H9 (cell line): ENCODE measurements at regions not wholly inside any gene's neighbourhood (a gene's known extent, or its start where the extent isn't known, plus 50 kb on each side); places are given as distances from the start of the nearest gene placed in this dataset.
A peak's percentile ranks its signal among the peaks of the same experiment; 100 is the strongest.

Experiments used
- DNase-seq: peaks from one replicate; pipeline ENCODE4 v3.0.0-alpha.2; 2017
- H2AFZ ChIP-seq: one replicate; pipeline ENCODE4 v1.6.1; 2013; ENCODE audit warnings: mild to moderate bottlenecking, low read length, control low read depth, moderate library complexity
- H2AK5ac ChIP-seq: 2 replicates; pipeline ENCODE4 v1.6.1; 2013; ENCODE audit warnings: low read length, control low read depth, mixed read lengths; ENCODE audit not compliant: insufficient read length
- H2BK120ac ChIP-seq: one replicate; pipeline ENCODE4 v1.6.1; 2013; ENCODE audit warnings: low read depth, mild to moderate bottlenecking, low read length, control low read depth, inconsistent platforms; ENCODE audit not compliant: poor library complexity, severe bottlenecking
- H2BK12ac ChIP-seq: 2 replicates; pipeline ENCODE4 v1.6.1; 2013; ENCODE audit warnings: low read length, control low read depth, mixed read lengths, low read depth; ENCODE audit not compliant: insufficient read length
- H2BK15ac ChIP-seq: 2 replicates; pipeline ENCODE4 v1.6.1; 2013; ENCODE audit warnings: low read depth, low read length, control low read depth
- H2BK20ac ChIP-seq: one replicate; pipeline ENCODE4 v1.6.1; 2013; ENCODE audit warnings: low read depth, mild to moderate bottlenecking, low read length, control low read depth, inconsistent platforms; ENCODE audit not compliant: poor library complexity, severe bottlenecking
- H2BK5ac ChIP-seq: 2 replicates; pipeline ENCODE4 v1.6.1; 2013; ENCODE audit warnings: low read length, control low read depth, mixed read lengths; ENCODE audit not compliant: insufficient read length
- H3K14ac ChIP-seq: 2 replicates; pipeline ENCODE4 v1.6.1; 2013; ENCODE audit warnings: low read length, control low read depth; ENCODE audit not compliant: insufficient read depth
- H3K18ac ChIP-seq: 2 replicates; pipeline ENCODE4 v1.6.1; 2013; ENCODE audit warnings: low read depth, mild to moderate bottlenecking, mixed read lengths, low read length, control low read depth; ENCODE audit not compliant: insufficient read length
- H3K23ac ChIP-seq: 2 replicates; pipeline ENCODE4 v1.6.1; 2013; ENCODE audit warnings: low read length, control low read depth, mixed read lengths, low read depth; ENCODE audit not compliant: insufficient read length
- H3K23me2 ChIP-seq: 2 replicates; pipeline ENCODE4 v1.6.1; 2013; ENCODE audit warnings: low read depth, mild to moderate bottlenecking, mixed read lengths, low read length, control low read depth; ENCODE audit not compliant: insufficient read length, poor library complexity, severe bottlenecking
- H3K27ac ChIP-seq: 2 replicates; pipeline ENCODE4 v1.5.1; 2013; ENCODE audit warnings: low read length, control low read depth, mixed read lengths, low read depth; ENCODE audit not compliant: insufficient read length
- H3K27me3 ChIP-seq: 2 replicates; pipeline ENCODE4 v1.6.1; 2013; ENCODE audit warnings: low read length, control low read depth, inconsistent platforms; ENCODE audit not compliant: insufficient read depth
- H3K4ac ChIP-seq: 2 replicates; pipeline ENCODE4 v1.6.1; 2013; ENCODE audit warnings: low read depth, mild to moderate bottlenecking, control low read depth, inconsistent platforms, low read length, moderate library complexity
- H3K4me1 ChIP-seq: 2 replicates; pipeline ENCODE4 v1.6.1; 2013; ENCODE audit warnings: low read length, control low read depth, inconsistent platforms; ENCODE audit not compliant: insufficient read depth
- H3K4me2 ChIP-seq: 2 replicates; pipeline ENCODE4 v1.6.1; 2013; ENCODE audit warnings: low read length, control low read depth, mixed read lengths; ENCODE audit not compliant: insufficient read length, insufficient read depth
- H3K56ac ChIP-seq: 2 replicates; pipeline ENCODE4 v1.6.1; 2013; ENCODE audit warnings: low read depth, mild to moderate bottlenecking, mixed read lengths, low read length, control low read depth; ENCODE audit not compliant: insufficient read length
- H3K79me1 ChIP-seq: 2 replicates; pipeline ENCODE4 v1.6.1; 2013; ENCODE audit warnings: low read depth, mild to moderate bottlenecking, moderate library complexity, low read length, control low read depth, inconsistent platforms; ENCODE audit not compliant: insufficient read depth, poor library complexity, severe bottlenecking
- H3K79me2 ChIP-seq: 2 replicates; pipeline ENCODE4 v1.6.1; 2013; ENCODE audit warnings: low read length, control low read depth, inconsistent platforms; ENCODE audit not compliant: insufficient read depth
- H3K9ac ChIP-seq: 2 replicates; pipeline ENCODE4 v1.6.1; 2013; ENCODE audit warnings: low read length, control low read depth, mixed read lengths; ENCODE audit not compliant: insufficient read length; ENCODE audit errors: extremely low read depth
- H3K9me3 ChIP-seq: one replicate; pipeline ENCODE4 v1.6.1; 2013; ENCODE audit warnings: low read depth, low read length, inconsistent platforms; ENCODE audit not compliant: control insufficient read depth
- H3T11ph ChIP-seq: one replicate; pipeline ENCODE4 v1.6.1; 2013; ENCODE audit warnings: mild to moderate bottlenecking, low read length, control low read depth, inconsistent platforms
- H4K20me1 ChIP-seq: one replicate; pipeline ENCODE4 v1.6.1; 2013; ENCODE audit not compliant: control insufficient read depth, insufficient read length, insufficient read depth
- H4K5ac ChIP-seq: 2 replicates; pipeline ENCODE4 v1.6.1; 2013; ENCODE audit warnings: low read depth, mild to moderate bottlenecking, mixed read lengths, low read length, control low read depth; ENCODE audit not compliant: insufficient read length
- H4K8ac ChIP-seq: replicated peaks from 2 replicates; pipeline ENCODE4 v1.6.1; 2013; ENCODE audit warnings: low read length, control low read depth, mixed read lengths, low read depth; ENCODE audit not compliant: insufficient read length
- H4K91ac ChIP-seq: 2 replicates; pipeline ENCODE4 v1.6.1; 2013; ENCODE audit warnings: low read depth, mild to moderate bottlenecking, moderate library complexity, mixed read lengths, low read length, control low read depth; ENCODE audit not compliant: insufficient read length
- H3K27ac Mint-ChIP-seq, 3 experiments: 2 replicates in 2 of 3; 3 replicates in 1 of 3; pipeline ENCODE4 v1.8.0; 2020 to 2021; ENCODE audit warnings: mixed read lengths in 3 of 3, mild to moderate bottlenecking in 1 of 3, moderate library complexity in 1 of 3
- H3K27me3 Mint-ChIP-seq: 2 replicates; pipeline ENCODE4 v1.8.0; 2021; ENCODE audit warnings: low read depth, mild to moderate bottlenecking, moderate library complexity, mixed read lengths
- H3K36me3 Mint-ChIP-seq, 3 experiments: 2 replicates in 2 of 3; 3 replicates in 1 of 3; pipeline ENCODE4 v1.8.0; 2020 to 2021; ENCODE audit warnings: low read depth in 3 of 3, mixed read lengths in 3 of 3; ENCODE audit not compliant: insufficient read depth in 1 of 3
- H3K4me1 Mint-ChIP-seq, 2 experiments: 2 replicates each; pipeline ENCODE4 v1.8.0; 2020; ENCODE audit warnings: mixed read lengths in 2 of 2
- H3K4me3 Mint-ChIP-seq, 2 experiments: 2 replicates in 1 of 2; 3 replicates in 1 of 2; pipeline ENCODE4 v1.8.0; 2020 to 2021; ENCODE audit warnings: mild to moderate bottlenecking in 2 of 2, mixed read lengths in 2 of 2, moderate library complexity in 1 of 2
- H3K9me3 Mint-ChIP-seq, 2 experiments: 2 replicates in 1 of 2; 3 replicates in 1 of 2; pipeline ENCODE4 v1.8.0; 2020; ENCODE audit warnings: mild to moderate bottlenecking in 2 of 2, mixed read lengths in 2 of 2, moderate library complexity in 1 of 2
- CTCF ChIP-seq: fragments of 200-600 bp; sonication (generic); conservative IDR thresholded peaks from 3 replicates; pipeline ENCODE4 v1.8.0; 2021; ENCODE audit warnings: antibody characterized with exemption, mild to moderate bottlenecking
- WGBS: extraction: QIAGEN DNeasy Blood & Tissue Kit; methylation state at CpG from one replicate; pipeline ENCODE4 v1.1.7; 2013; ENCODE audit warnings: missing lambda C conversion rate, low lambda C conversion rate, mixed read lengths; ENCODE audit not compliant: insufficient read length; ENCODE audit errors: extremely low coverage; 5-methylcytosine and 5-hydroxymethylcytosine counted together

- no peak overlapping the region for H2BK12ac ChIP-seq
- no peak for TF ChIP-seq CTCF
- H4K5ac ChIP-seq, result no peak overlapping the region
- no peaks in the 10 kb centered on the region for H4K20me1 ChIP-seq
- H3K18ac ChIP-seq, result no peak overlapping the region
- H3K4ac ChIP-seq, result no peak overlapping the region
- no peak overlapping the region for H4K8ac ChIP-seq
- no peak overlapping the region for H4K91ac ChIP-seq
- no peak overlapping the region for H3T11ph ChIP-seq
- Mint-ChIP-seq H3K9me3 (no peaks in the 10 kb centered on the region), H3K36me3 (peaks cover 0 to 5% (median 0%) of the 10 kb centered on the region in 3 experiments; a peak in 2 of 7 replicates), H3K4me3 (peak overlapping the region in 1 of 2 experiments; percentile 50; a peak in 2 of 5 replicates), H3K4me1 (peaks cover 32 to 34% of the 10 kb centered on the region in 2 experiments), H3K27ac (no peak overlapping the region), H3K27me3 (peaks cover 2% of the 10 kb centered on the region; the same call in 1 of the 2 replicates)
- H2AFZ ChIP-seq, result no peak overlapping the region
- no peaks in the 10 kb centered on the region for H3K79me1 ChIP-seq
- H3K27me3 ChIP-seq, result no peaks in the 10 kb centered on the region
- H3K79me2 ChIP-seq, result no peaks in the 10 kb centered on the region
- no peak overlapping the region for H2BK20ac ChIP-seq
- no peak overlapping the region for H2AK5ac ChIP-seq
- no peak overlapping the region for H2BK15ac ChIP-seq
- peaks cover 2% of the 10 kb centered on the region; the same call in 1 of the 2 replicates for H3K4me1 ChIP-seq
- H3K23ac ChIP-seq, result no peak overlapping the region
- no peaks in the 10 kb centered on the region for H3K23me2 ChIP-seq
- H3K9ac ChIP-seq, result no peak overlapping the region
- no peak overlapping the region for H3K56ac ChIP-seq
- H3K14ac ChIP-seq, result no peak overlapping the region; the same call in 1 of the 2 replicates
- no CpG with 5 or more reads among the region's 11 CpGs for WGBS
- H2BK120ac ChIP-seq, result no peak overlapping the region
- no peaks in the 10 kb centered on the region for H3K9me3 ChIP-seq
- peak overlapping the region; percentile 0 for H3K4me2 ChIP-seq
- no peak overlapping the region for H2BK5ac ChIP-seq
- no peak overlapping the region for H3K27ac ChIP-seq
- no peak for DNase-seq
Measured at GRCh38 chr1:91135799-91136198, 114.0 kb upstream of the ZNF644 start.
